IMR-90 (cell line): ENCODE measurements at regions not wholly inside any gene's neighbourhood (a gene's known extent, or its start where the extent isn't known, plus 50 kb on each side); places are given as distances from the start of the nearest gene placed in this dataset.
"Not testable (repeated sequence)": the region's sequence is repeated elsewhere in the genome, so short reads cannot be mapped to it uniquely, and the experiment has no call there.

Experiments used
- ATAC-seq: fragments of 200-7000 bp; cut with Tn5 transposase; 2 replicates; pipeline ENCODE4 v1.9.1; 2020; ENCODE audit warnings: low read depth, mild to moderate bottlenecking, moderate library complexity
- BruUV-seq: library from RNA; stranded (reverse); fragments of 400-500 nt; replicated peaks from 2 replicates; lab custom pipeline; 2021; lab: Mats Ljungman, UMichigan
- CTCF ChIA-PET: fragments of 300-600 bp; formaldehyde crosslinking; extraction: SDS; loops from one replicate; lab custom pipeline; 2021; ENCODE audit warnings: antibody characterized with exemption; lab: Yijun Ruan, JAX
- POLR2A ChIA-PET: fragments of 300-600 bp; sonication (Branson Sonifier 250); formaldehyde crosslinking; loops from one replicate; lab custom pipeline; 2022; ENCODE audit warnings: antibody characterized with exemption; ENCODE audit not compliant: unreplicated experiment; lab: Charles Lee
- DNase-seq: peaks from one replicate; pipeline ENCODE4 v3.0.0; 2013
- H2AFZ ChIP-seq: replicated peaks from 2 replicates; pipeline ENCODE3; 2013; ENCODE audit warnings: low read length, mild to moderate bottlenecking; ENCODE audit not compliant: poor library complexity
- H2AK5ac ChIP-seq: 2 replicates; pipeline ENCODE4 v1.6.1; 2013; ENCODE audit warnings: low read depth, low read length, inconsistent platforms
- H2AK9ac ChIP-seq: replicated peaks from 2 replicates; pipeline ENCODE3; 2013; ENCODE audit warnings: mild to moderate bottlenecking, low read depth, low read length, moderate library complexity; ENCODE audit not compliant: poor library complexity
- H2BK120ac ChIP-seq: 2 replicates; pipeline ENCODE4 v1.6.1; 2013; ENCODE audit warnings: low read depth, low read length, inconsistent platforms
- H2BK15ac ChIP-seq: 3 replicates; pipeline ENCODE4 v1.6.1; 2013; ENCODE audit warnings: low read depth, low read length, inconsistent platforms
- H2BK20ac ChIP-seq: 2 replicates; pipeline ENCODE4 v1.6.1; 2013; ENCODE audit warnings: low read depth, mild to moderate bottlenecking, inconsistent platforms, low read length, moderate library complexity
- H2BK5ac ChIP-seq: 2 replicates; pipeline ENCODE4 v1.6.1; 2013; ENCODE audit warnings: mild to moderate bottlenecking, low read depth, low read length, inconsistent platforms; ENCODE audit not compliant: poor library complexity, severe bottlenecking
- H3K14ac ChIP-seq: replicated peaks from 2 replicates; pipeline ENCODE4 v1.6.1; 2013; ENCODE audit warnings: low read depth, low read length, inconsistent platforms
- H3K18ac ChIP-seq: 2 replicates; pipeline ENCODE4 v1.6.1; 2013; ENCODE audit warnings: low read depth, low read length, control low read depth
- H3K23ac ChIP-seq: 2 replicates; pipeline ENCODE4 v1.6.1; 2013; ENCODE audit warnings: low read depth, low read length, inconsistent platforms
- H3K27ac ChIP-seq: 2 replicates; pipeline ENCODE4 v1.5.1; 2013; ENCODE audit warnings: mild to moderate bottlenecking, control low read depth, low read length; ENCODE audit not compliant: insufficient read depth
- H3K27me3 ChIP-seq: 2 replicates; pipeline ENCODE4 v1.6.1; 2013; ENCODE audit warnings: low read length; ENCODE audit not compliant: control insufficient read depth, insufficient read depth
- H3K36me3 ChIP-seq: 2 replicates; pipeline ENCODE4 v1.6.1; 2013; ENCODE audit warnings: low read length, mixed read lengths; ENCODE audit not compliant: control insufficient read depth, insufficient read depth
- H3K4ac ChIP-seq: 2 replicates; pipeline ENCODE4 v1.6.1; 2013; ENCODE audit warnings: low read depth, low read length, inconsistent platforms
- H3K4me1 ChIP-seq: 2 replicates; pipeline ENCODE4 v1.6.1; 2013; ENCODE audit warnings: low read length, mixed read lengths; ENCODE audit not compliant: control insufficient read depth, insufficient read depth
- H3K4me2 ChIP-seq: 2 replicates; pipeline ENCODE4 v1.6.1; 2013; ENCODE audit warnings: low read depth, mild to moderate bottlenecking, control low read depth, low read length, moderate library complexity
- H3K4me3 ChIP-seq: 2 replicates; pipeline ENCODE4 v1.5.1; 2013; ENCODE audit warnings: low read depth, mild to moderate bottlenecking, control low read depth, low read length, moderate library complexity; ENCODE audit not compliant: insufficient read depth
- H3K56ac ChIP-seq: 2 replicates; pipeline ENCODE4 v1.6.1; 2013; ENCODE audit warnings: low read length, inconsistent platforms; ENCODE audit not compliant: insufficient read depth; ENCODE audit errors: extremely low read depth
- H3K79me1 ChIP-seq, 2 experiments: 2 replicates each; pipeline ENCODE4 v1.6.1; 2013; ENCODE audit warnings: low read length in 2 of 2, inconsistent platforms in 1 of 2, low read depth in 1 of 2
- H3K9ac ChIP-seq: 2 replicates; pipeline ENCODE4 v1.6.1; 2013; ENCODE audit warnings: low read depth, low read length, control low read depth
- H3K9me1 ChIP-seq: 2 replicates; pipeline ENCODE4 v1.6.1; 2013; ENCODE audit warnings: low read length, inconsistent platforms; ENCODE audit not compliant: insufficient read depth
- H3K9me3 ChIP-seq: 2 replicates; pipeline ENCODE4 v1.6.1; 2013; ENCODE audit warnings: low read length; ENCODE audit not compliant: control insufficient read depth, insufficient read depth
- H4K20me1 ChIP-seq: 2 replicates; pipeline ENCODE4 v1.6.1; 2013; ENCODE audit warnings: low read length, inconsistent platforms; ENCODE audit not compliant: insufficient read depth
- H4K5ac ChIP-seq: 2 replicates; pipeline ENCODE4 v1.6.1; 2013; ENCODE audit warnings: mild to moderate bottlenecking, low read depth, low read length, control low read depth
- H4K8ac ChIP-seq, 2 experiments: 2 replicates each; pipeline ENCODE4 v1.6.1; 2013; ENCODE audit warnings: low read depth in 2 of 2, low read length in 2 of 2, control low read depth in 1 of 2, inconsistent platforms in 1 of 2
- H4K91ac ChIP-seq: 2 replicates; pipeline ENCODE4 v1.6.1; 2013; ENCODE audit warnings: low read depth, low read length, inconsistent platforms; ENCODE audit not compliant: insufficient read depth
- WGBS, 2 experiments: methylation state at CpG; one replicate each; pipeline versions ENCODE4 v1.1.5 to v1.1.7; 2013; ENCODE audit warnings: missing lambda C conversion rate in 2 of 2; ENCODE audit not compliant: insufficient read length in 1 of 2; ENCODE audit errors: extremely low coverage in 2 of 2; 5-methylcytosine and 5-hydroxymethylcytosine counted together
- dilution Hi-C: fragments of 300-500 bp; cut with HindIII; formaldehyde crosslinking; loops from one replicate; pipeline ENCODE4 v1.14.3; 2018; ENCODE audit warnings: low sequenced_read_pairs; ENCODE audit not compliant: unreplicated experiment
- in situ Hi-C: fragments of 300-500 bp; cut with MboI; formaldehyde crosslinking; loops from 3 replicates; pipeline ENCODE4 v1.14.3; 2019; ENCODE audit warnings: low sequenced_read_pairs, inconsistent platforms, mixed read lengths
- intact Hi-C: fragments of 100-400 bp; cut with micrococcal nuclease; formaldehyde crosslinking; loops from 2 replicates; pipeline ENCODE4 v1.10.0; 2022

GRCh38 chr2:82175210-82175609 is 1870.7 kb upstream of the LRRTM1 start:
- H3K27ac ChIP-seq, intact Hi-C loops, BruUV-seq, H3K4me3 ChIP-seq, in situ Hi-C loops, H3K14ac ChIP-seq, POLR2A ChIA-PET, H4K5ac ChIP-seq, H3K9me1 ChIP-seq, H4K91ac ChIP-seq, H3K79me1 ChIP-seq, H2AK9ac ChIP-seq, H3K9ac ChIP-seq, dilution Hi-C loops, H2AK5ac ChIP-seq, CTCF ChIA-PET, H4K8ac ChIP-seq, H3K36me3 ChIP-seq, H3K4me1 ChIP-seq, H2BK120ac ChIP-seq, H2BK5ac ChIP-seq, H2BK20ac ChIP-seq, H3K56ac ChIP-seq, H3K9me3 ChIP-seq, H4K20me1 ChIP-seq, H2AFZ ChIP-seq, H3K27me3 ChIP-seq, DNase-seq, H3K18ac ChIP-seq, H3K4me2 ChIP-seq, ATAC-seq, H3K4ac ChIP-seq, H2BK15ac ChIP-seq, H3K23ac ChIP-seq: not testable (repeated sequence)
- WGBS, 2 experiments, result no CpG with 5 or more reads among the region's 10 CpGs
